Activated CD4-positive, alpha-beta T cell treated with anti-CD3 and anti-CD28 coated beads for 1 hour (primary cell): ENCODE measurements at regions not wholly inside any gene's neighbourhood (a gene's known extent, or its start where the extent isn't known, plus 50 kb on each side); places are given as distances from the start of the nearest gene placed in this dataset.

Source experiments
- DNase-seq: peaks from one replicate; pipeline ENCODE4 v3.0.0-alpha.2; 2020

GRCh38 chr3:72559385-72559784 is 288.9 kb downstream of the SHQ1 start:
- no peak for DNase-seq

DNA sequence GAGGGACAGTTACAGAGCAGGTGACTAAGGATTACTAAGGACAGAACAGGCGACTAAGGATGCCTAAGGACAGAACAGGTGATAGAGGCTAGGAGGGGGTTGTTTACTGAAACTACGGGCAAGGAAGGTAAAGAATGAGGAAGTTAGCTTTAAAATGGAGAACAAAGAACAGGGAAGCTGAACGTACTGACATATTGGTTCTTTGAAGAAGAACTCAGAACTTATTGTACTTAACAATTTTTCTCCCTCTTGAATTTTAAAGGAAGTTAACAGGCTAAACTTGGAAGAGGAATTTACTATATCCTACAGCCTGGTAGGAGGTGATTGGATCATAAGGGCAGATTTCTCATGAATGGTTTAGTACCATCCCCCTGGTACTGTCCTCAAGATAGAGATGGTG is 290.2 kb downstream of the SHQ1 start:
- DNase-seq, result no peak

- no peak for DNase-seq
These were observed 292.5 kb downstream of the SHQ1 start for GRCh38 chr3:72555714-72556113.

- DNase-seq, result no peak
These were observed 293.6 kb downstream of the SHQ1 start for GRCh38 chr3:72554689-72555088.

- DNase-seq, result no peak
These were observed 294.9 kb downstream of the SHQ1 start for GRCh38 chr3:72553298-72553697.

DNA sequence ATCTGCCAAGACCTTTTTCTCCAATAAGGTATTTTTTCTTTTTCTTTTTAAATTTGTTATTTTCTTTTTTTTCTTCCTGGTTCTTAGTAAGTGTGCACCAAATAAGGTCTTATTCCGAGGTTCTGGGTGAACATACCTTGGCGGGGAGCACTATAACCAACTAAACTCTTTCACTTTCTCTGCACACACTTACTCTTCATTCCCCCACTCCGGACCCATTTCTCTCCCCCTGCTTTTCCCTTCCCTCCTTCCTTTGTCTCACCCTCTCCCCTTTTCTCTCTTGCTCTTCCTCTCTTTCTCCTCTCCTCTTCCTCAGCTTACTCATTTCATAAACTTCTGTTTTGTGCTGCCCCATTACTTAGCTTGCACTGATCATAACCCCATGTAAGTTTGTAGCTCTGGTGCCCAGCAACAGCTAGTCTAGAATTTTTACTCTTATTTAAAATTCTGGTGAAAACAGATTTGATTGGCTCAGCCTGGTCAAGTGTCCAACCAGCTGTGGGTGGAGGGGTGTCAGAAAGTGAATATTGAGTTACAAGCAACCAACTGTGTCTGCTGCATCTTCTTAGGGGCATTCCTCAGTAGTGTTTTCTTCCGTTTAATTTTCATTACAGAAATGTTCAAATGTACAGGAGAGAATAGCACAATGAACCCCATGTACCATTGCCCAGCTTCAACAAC is 297.5 kb downstream of the SHQ1 start:
- DNase-seq, result no peak

DNA sequence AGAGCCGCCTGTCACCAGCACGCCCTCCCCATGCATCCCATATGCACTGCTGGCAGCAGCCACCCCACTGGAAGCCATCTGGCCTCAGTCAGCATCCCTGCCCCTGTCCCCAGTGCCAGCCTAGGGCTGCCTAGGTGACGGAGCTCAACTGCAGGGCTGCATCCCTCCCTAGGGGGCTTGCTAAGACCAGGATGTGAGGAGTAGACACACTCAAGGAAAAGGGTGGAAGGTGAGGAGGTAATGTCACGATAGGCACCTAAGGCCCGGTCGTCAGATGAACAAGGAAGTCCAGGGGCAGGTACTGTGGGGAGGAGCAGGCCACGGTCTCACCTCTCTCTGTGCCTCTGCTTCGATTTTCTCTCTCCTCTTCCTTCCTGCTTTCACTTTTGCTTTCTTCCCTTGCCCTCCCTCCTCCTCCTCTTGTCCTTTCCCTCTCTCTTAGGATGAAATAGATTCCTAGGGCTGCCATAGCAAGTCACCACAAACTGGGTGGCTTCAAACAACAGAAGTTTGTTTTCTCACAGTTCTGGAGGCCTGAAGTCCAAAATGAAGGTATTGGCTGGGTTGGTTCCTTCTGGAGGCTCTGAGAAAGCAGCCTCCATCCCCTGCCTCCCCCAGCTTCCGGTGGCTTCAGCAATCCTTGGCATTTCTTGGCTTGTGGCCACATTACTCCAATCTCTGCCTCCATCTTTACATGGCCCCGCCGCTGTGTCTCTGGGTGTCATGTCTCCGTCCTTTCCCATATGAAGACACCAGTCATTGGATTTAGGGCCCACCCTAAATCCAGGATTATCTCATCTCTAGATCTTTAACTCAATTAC is 298.3 kb downstream of the SHQ1 start:
- DNase-seq, result no peak

- no peak for DNase-seq
These were observed 299.3 kb downstream of the SHQ1 start for GRCh38 chr3:72548981-72549380.

- no peak for DNase-seq
These were observed 299.8 kb downstream of the SHQ1 start for GRCh38 chr3:72548461-72548860.

DNA sequence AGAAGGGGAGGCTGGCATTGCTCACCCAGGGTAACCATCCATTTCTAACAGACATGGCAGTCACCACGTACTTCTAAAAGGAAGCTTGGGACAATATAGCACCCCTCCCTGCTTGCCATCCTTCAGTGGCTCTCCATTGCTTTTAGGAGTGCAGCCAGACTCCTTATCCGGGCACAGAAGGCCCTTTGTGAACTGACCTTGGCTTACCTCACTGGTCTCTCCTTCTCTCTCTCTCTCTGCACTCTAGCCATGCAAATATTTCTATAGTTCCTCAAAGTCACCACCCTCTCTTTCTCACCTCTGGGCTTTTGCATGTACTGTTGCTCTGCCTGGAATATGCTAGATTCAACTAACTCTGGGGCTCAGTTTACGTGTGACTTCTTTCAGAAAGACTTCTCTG is 301.1 kb downstream of the SHQ1 start:
- DNase-seq, result no peak

- no peak for DNase-seq
These were observed 304.0 kb downstream of the SHQ1 start for GRCh38 chr3:72544239-72544638.

DNA sequence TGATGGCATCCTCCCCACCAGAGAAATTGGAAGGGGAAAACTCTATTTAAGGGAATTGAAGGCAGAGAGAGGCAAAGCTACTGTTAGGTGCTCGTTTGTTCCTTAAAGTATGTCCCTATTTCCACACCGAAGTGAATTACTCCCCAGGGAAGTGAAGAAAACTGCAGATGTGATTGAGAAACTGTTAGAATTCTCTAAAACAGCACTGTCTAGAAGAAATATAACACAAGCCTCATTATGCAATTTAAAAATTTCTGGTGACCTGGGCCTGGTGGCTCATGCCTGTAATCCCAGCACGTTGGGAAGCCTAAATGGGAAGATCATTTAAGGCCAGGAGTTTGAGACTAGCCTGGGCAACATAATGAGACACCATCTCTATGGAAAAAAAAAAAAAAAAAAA is 305.0 kb downstream of the SHQ1 start:
- DNase-seq, result no peak

- no peak for DNase-seq
These were observed 305.5 kb downstream of the SHQ1 start for GRCh38 chr3:72542781-72543180.

GRCh38 chr3:72539856-72540255 is 308.4 kb downstream of the SHQ1 start:
- no peak for DNase-seq

GRCh38 chr3:72538070-72538745 is 310.0 kb downstream of the SHQ1 start:
- no peak for DNase-seq

DNA sequence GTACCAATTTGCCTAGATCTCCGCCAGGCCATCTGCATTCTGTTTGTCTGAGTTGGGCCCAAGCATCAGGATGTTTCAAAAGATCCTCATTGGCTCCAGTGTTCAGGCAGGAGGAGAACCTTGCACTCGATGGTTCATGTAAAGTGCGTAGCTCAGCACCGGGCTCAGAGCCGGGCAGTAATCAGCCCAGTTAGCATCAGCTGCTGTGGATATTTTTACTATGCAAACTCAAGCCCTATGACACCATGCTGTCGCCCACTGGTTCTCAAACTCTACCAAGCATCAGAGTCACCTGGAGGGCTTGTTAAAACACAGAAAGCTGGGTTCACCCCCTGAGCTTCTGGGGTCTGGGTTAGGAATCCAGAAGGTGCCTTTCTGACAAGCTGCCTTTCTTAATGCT is 310.8 kb downstream of the SHQ1 start:
- no peak for DNase-seq

DNA sequence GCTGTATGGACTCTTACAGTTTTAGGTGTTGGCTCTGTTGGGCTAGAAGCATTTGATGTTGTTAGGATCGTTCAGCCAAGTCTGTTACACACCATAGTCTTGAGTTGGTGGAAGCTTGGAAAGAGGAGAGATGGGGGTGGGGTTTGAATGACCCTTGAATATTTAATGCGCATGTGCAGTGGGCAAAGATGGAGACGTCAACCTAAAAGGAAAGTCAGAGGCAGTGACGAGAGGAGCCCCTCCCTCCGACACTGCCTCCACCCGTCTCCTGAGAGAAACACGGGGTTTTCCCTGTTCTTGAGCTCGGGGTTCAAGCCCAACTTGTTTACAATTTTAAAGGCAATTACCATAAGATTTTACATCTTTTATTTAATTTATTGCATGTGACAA is 311.4 kb downstream of the SHQ1 start:
- no peak for DNase-seq

DNA sequence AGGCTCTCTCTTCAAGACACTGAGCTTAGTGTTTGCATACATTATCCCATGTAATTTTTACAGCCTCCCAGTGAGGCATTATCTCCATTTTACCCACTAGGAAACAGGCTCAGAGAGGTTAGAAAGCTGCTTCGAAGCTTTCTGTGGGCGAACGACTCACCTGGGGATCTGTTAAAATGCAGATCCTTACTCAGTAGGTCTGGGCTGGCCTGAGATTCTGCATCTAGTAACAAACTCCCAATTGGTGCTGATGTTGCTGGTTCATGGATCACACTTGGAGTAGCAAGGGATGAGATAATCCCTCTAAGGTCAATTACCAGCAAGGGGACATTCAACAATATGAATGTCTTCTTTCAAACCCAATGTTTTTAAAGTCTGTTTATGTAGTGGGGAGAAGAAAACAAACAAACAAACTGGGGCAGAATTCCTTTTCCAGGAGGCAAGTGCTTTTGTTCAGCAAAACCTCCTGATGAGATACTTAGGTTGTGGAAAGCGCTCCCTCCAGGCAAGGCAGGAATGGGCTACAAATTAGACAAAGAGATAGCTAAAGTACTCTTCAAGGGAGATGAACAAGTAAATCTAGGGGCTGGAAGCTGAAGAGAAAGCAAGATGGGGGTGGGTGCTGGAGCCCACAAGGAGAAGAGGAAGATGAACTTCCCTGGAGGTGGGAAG is 311.9 kb downstream of the SHQ1 start:
- no peak for DNase-seq

GRCh38 chr3:72535772-72536171 is 312.5 kb downstream of the SHQ1 start:
- no peak for DNase-seq

GRCh38 chr3:72533591-72534473 is 314.4 kb downstream of the SHQ1 start:
- DNase-seq, result no peak

GRCh38 chr3:72530426-72530825 is 317.8 kb downstream of the SHQ1 start:
- DNase-seq, result no peak

DNA sequence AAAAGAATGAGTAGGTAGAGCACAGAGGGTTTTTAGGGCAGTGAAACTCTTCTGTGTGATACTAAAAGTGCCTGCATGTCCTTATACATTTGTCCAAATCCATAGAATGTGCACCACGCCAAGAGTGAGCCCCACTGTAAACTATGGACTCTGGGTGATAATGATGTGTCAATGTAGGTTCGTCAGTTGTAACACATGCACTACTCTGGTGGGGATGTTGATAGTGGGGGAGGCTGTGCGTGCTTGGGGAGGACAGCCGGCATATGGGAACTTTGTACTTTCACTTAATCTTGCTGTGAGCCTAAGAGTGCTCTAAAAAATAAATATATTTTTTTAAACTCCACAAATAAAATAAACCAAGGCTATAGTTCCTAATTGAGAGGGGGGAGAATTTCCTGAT is 319.2 kb downstream of the SHQ1 start:
- DNase-seq, result no peak
